GM21529 (cell line): ENCODE measurements at regions not wholly inside any gene's neighbourhood (a gene's known extent, or its start where the extent isn't known, plus 50 kb on each side); places are given as distances from the start of the nearest gene placed in this dataset.

Source experiments
- ATAC-seq: cut with Tn5 transposase; IDR thresholded peaks from one replicate; pipeline ENCODE4 v1.9.1; 2021; ENCODE audit not compliant: unreplicated experiment

- no peak for ATAC-seq
Measured at GRCh38 chr10:128419466-128420019, 293.3 kb upstream of the MKI67 start.

GRCh38 chr10:128420623-128421022 is 294.4 kb upstream of the MKI67 start:
- no peak for ATAC-seq

GRCh38 chr10:128421371-128422160 is 295.3 kb upstream of the MKI67 start:
- ATAC-seq = no peak

GRCh38 chr10:128422190-128422589 is 296.0 kb upstream of the MKI67 start:
- ATAC-seq = no peak

- ATAC-seq = no peak
Measured at GRCh38 chr10:128422999-128423398, 296.8 kb upstream of the MKI67 start.

- no peak for ATAC-seq
Measured at GRCh38 chr10:128429321-128429720, 303.1 kb upstream of the MKI67 start.

- ATAC-seq = no peak
Measured at GRCh38 chr10:128429835-128430513, 303.8 kb upstream of the MKI67 start.

- ATAC-seq = no peak
Measured at GRCh38 chr10:128431083-128431482, 304.9 kb upstream of the MKI67 start.

GRCh38 chr10:128431506-128431905 is 305.3 kb upstream of the MKI67 start:
- no peak for ATAC-seq

GRCh38 chr10:128432011-128432410 is 305.8 kb upstream of the MKI67 start:
- no peak for ATAC-seq

- no peak for ATAC-seq
Measured at GRCh38 chr10:128432423-128432822, 306.2 kb upstream of the MKI67 start.

GRCh38 chr10:128435811-128436210 is 309.6 kb upstream of the MKI67 start:
- no peak for ATAC-seq

- no peak for ATAC-seq
Measured at GRCh38 chr10:128437786-128438345, 311.6 kb upstream of the MKI67 start.

GRCh38 chr10:128438417-128439063 is 312.3 kb upstream of the MKI67 start:
- no peak for ATAC-seq

GRCh38 chr10:128440513-128441160 is 314.4 kb upstream of the MKI67 start:
- no peak for ATAC-seq

- ATAC-seq = no peak
Measured at GRCh38 chr10:128443925-128444518, 317.8 kb upstream of the MKI67 start.

GRCh38 chr10:128448796-128449195 is 322.6 kb upstream of the MKI67 start:
- no peak for ATAC-seq

GRCh38 chr10:128451879-128452278 is 325.7 kb upstream of the MKI67 start:
- ATAC-seq = no peak

GRCh38 chr10:128456271-128456670 is 330.0 kb upstream of the MKI67 start:
- no peak for ATAC-seq

GRCh38 chr10:128457136-128457535 is 330.9 kb upstream of the MKI67 start:
- ATAC-seq = no peak
